BJ (cell line): ENCODE measurements at regions not wholly inside any gene's neighbourhood (a gene's known extent, or its start where the extent isn't known, plus 50 kb on each side); places are given as distances from the start of the nearest gene placed in this dataset.

Source experiments
- CTCF ChIA-PET: fragments of 350-600 bp; formaldehyde crosslinking; extraction: SDS; loops from one replicate; lab custom pipeline; 2021; ENCODE audit warnings: antibody characterized with exemption, inconsistent platforms; lab: Yijun Ruan, JAX
- POLR2A ChIA-PET: fragments of 300-600 bp; sonication (Branson Sonifier 250); formaldehyde crosslinking; extraction: SDS; loops from one replicate; lab custom pipeline; 2021; ENCODE audit warnings: antibody characterized with exemption; lab: Charles Lee
- DNase-seq: peaks from one replicate; pipeline ENCODE4 v3.0.0-alpha.2; 2011; ENCODE audit warnings: low read depth
- H3K27me3 ChIP-seq: 2 replicates; pipeline ENCODE4 v1.6.0; 2011; ENCODE audit warnings: low read length; ENCODE audit not compliant: control insufficient read depth, insufficient read depth
- H3K36me3 ChIP-seq: 2 replicates; pipeline ENCODE4 v1.5.1; 2011; ENCODE audit warnings: low read length; ENCODE audit not compliant: control insufficient read depth, insufficient read depth
- H3K4me3 ChIP-seq: 2 replicates; pipeline ENCODE4 v1.5.1; 2011; ENCODE audit warnings: low read depth, mild to moderate bottlenecking, control low read depth, low read length
- CTCF ChIP-seq: IDR thresholded peaks from 2 replicates; pipeline ENCODE4 v1.5.1; 2011; ENCODE audit warnings: low read depth, mild to moderate bottlenecking, control low read depth, inconsistent platforms, low read length, moderate library complexity; ENCODE audit not compliant: insufficient read depth

GRCh38 chr6:144931172-144932035 is 646.3 kb downstream of the UTRN start:
- Histone ChIP-seq H3K27me3 (no peaks in the 10 kb centered on the region), H3K36me3 (no peaks in the 10 kb centered on the region), H3K4me3 (no peak overlapping the region)
- POLR2A ChIA-PET: no interaction called here
- TF ChIP-seq CTCF: peak; percentile 78
- CTCF ChIA-PET: interaction anchor here (0.9 to 2.4 kb wide), 3 partner anchors 10 to 28 kb away, joined by 3 to 7 read pairs (median 3); no protein-coding TSS in a partner anchor
- DNase-seq: no peak

GRCh38 chr6:144932621-144933020 is 647.5 kb downstream of the UTRN start:
- no peaks in the 10 kb centered on the region for H3K27me3 ChIP-seq
- CTCF ChIA-PET: interaction anchor here (1.0 to 2.4 kb wide), 5 partner anchors 11 to 347 kb away, joined by 3 to 7 read pairs (median 5); no protein-coding TSS in a partner anchor
- H3K4me3 ChIP-seq: no peak overlapping the region
- POLR2A ChIA-PET: no interaction called here
- H3K36me3 ChIP-seq: no peaks in the 10 kb centered on the region
- no peak for TF ChIP-seq CTCF
- DNase-seq: no peak

GRCh38 chr6:144935181-144935580 is 650.0 kb downstream of the UTRN start:
- no peak for DNase-seq
- no peak for TF ChIP-seq CTCF
- no peaks in the 10 kb centered on the region for H3K36me3 ChIP-seq
- H3K27me3 ChIP-seq: no peaks in the 10 kb centered on the region
- H3K4me3 ChIP-seq: no peak overlapping the region
- POLR2A ChIA-PET: no interaction called here
- CTCF ChIA-PET: interaction anchor here (1.0 kb wide), 1 partner anchor 19 kb away, joined by 4 read pairs; no protein-coding TSS in a partner anchor

GRCh38 chr6:144935661-144936060 is 650.5 kb downstream of the UTRN start:
- H3K4me3 ChIP-seq: no peak overlapping the region
- DNase-seq: no peak
- POLR2A ChIA-PET: no interaction called here
- H3K27me3 ChIP-seq: no peaks in the 10 kb centered on the region
- TF ChIP-seq CTCF: no peak
- no peaks in the 10 kb centered on the region for H3K36me3 ChIP-seq
- CTCF ChIA-PET: interaction anchor here (1.0 kb wide), 1 partner anchor 18 kb away, joined by 4 read pairs; no protein-coding TSS in a partner anchor

GRCh38 chr6:144936764-144937163 is 651.6 kb downstream of the UTRN start:
- CTCF ChIA-PET: no interaction called here
- Histone ChIP-seq H3K4me3 (no peak overlapping the region), H3K27me3 (no peaks in the 10 kb centered on the region)

More at GRCh38 chr6:144936764-144937163, 651.6 kb downstream of the UTRN start:
- no peaks in the 10 kb centered on the region for H3K36me3 ChIP-seq
- no peak for DNase-seq
- POLR2A ChIA-PET: no interaction called here
- no peak for TF ChIP-seq CTCF
